GM18520 (cell line): ENCODE measurements at regions not wholly inside any gene's neighbourhood (a gene's known extent, or its start where the extent isn't known, plus 50 kb on each side); places are given as distances from the start of the nearest gene placed in this dataset.
"Not testable (repeated sequence)": the region's sequence is repeated elsewhere in the genome, so short reads cannot be mapped to it uniquely, and the experiment has no call there.

ENCODE experiments used
- ATAC-seq: cut with Tn5 transposase; IDR thresholded peaks from one replicate; pipeline ENCODE4 v1.9.1; 2021; ENCODE audit not compliant: unreplicated experiment

DNA sequence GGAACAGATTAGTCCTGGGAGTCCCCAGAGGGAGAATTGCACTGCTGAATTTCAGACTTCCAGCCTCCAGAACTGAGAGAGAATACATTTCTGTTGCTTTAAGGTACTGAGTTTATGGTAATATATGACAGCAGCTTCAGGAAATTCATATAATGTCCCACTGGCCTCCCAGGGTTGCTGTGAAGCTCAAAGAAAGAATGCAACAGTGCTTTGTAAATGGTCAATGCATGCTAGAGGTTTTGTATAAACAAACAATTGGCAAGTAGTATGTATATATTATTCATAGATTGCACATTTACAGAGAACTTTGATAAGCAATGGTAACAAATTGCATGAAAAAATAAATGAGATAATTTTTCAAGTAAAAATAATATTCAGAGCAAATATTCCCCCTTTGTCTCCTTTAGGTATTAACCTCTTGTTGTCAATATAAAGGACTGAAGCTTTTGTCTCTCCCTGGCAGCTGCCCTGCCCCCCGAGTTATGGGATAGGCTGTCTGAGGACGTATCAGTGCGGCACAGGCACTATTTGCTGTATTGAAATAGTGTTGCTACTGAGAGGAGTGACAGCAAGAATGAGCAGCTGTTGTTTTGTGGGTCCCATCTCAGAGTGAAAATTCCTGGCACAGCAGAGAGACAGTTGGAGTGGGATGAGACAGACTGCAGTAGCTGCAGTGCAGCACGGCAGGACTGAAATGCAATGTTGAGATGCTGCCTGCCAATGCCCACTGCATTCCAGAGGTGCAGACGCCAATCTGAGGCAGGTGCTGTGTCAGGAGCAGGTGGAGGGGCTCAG, 194.2 kb upstream of the GLRA1 start:
- no peak for ATAC-seq

DNA sequence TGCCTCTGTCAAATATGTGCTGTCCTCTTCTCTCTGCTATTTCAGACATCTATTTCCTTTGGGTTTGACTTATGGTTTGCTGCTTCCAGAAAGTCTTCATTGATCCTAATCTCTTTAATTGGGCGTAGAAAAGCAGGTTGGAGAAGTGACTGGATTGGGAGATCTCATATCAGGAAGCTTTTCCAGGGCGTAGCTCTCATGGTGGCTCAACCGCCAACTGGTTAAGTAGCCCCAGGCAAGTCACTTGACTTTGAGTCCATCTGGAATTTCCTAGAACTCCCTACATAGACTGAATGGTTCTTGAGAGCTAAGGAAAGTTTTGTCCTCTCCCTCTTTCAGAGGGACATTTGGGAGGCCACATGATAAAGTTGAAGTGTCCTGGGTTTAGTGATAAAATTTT, 192.3 kb upstream of the GLRA1 start:
- ATAC-seq: no peak

DNA sequence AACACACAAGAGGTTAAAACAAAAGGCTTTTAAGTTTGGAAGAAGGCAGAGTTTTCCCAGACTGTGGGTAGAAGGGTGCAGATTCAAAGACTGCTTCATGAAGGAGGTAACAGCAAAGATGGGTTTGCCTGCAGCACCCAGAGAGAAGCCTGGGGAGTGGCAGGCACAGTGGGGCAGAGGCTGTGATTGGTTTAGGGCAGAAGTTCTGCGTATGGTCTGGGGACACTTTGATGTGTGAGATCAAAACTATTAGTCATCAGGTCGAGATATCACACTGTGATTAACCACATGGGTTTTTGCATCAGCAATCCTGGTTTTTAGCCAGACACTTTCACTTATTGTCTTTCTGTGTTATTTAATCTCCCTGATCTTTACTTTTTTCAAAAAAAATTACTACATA, 188.8 kb upstream of the GLRA1 start:
- peak; percentile 60 for ATAC-seq

DNA sequence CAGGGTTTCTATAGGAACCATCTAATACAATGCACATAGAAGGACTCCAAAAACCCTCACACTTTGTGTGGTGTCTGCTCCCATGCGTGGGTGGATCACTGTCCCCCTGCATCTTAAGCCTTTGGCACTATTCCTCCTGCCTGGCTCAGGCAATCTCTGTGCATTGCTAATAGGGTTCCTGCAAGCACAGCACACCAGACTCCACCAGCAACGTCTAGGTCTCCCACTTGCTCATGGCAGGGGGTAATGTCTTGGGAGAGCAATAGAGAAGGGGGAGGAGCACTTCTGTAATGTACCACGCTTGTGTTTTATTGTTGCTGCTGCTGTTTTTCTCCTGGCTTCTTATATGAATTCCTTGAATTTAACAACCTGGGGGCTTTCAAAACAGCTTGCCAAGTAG, 182.6 kb upstream of the GLRA1 start:
- ATAC-seq: no peak

DNA sequence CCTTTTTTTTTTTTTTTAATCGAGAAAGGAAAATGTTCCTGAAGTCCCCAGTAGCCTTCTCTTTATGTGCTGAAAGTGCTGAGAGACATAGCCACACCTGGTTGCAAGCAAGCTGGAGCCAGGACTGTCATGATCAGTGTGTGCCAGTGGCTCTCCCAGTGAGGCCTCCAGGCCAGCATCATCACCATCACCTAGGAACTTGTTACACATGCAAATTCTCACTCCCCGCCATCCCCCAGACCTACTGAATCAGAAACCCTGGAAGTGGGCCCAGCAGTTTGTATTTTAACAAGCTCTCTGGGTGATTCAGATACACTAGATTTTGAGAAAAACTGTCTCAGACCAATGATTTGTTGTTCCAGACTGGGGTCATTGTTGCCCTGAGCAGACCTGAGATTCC, 181.9 kb upstream of the GLRA1 start:
- no peak for ATAC-seq

DNA sequence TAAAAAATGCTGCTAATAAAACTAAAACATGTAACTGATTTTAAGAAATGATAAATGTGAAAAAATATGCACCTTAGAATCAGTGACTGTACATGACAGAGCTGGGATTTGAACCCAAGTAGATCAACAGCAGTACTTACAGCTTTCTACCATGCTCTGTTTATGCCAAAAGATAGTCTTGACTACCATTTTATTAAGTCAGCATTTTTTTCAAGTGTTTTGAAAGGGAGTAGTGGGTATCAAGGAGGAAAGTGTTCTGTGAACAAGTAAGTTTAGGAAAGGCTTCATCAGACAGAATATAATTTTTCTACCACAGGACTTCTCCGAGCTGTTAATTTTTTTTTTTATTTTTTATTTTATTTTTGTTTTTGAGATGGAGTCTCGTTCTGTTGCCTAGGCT, 180.4 kb upstream of the GLRA1 start:
- no peak for ATAC-seq

DNA sequence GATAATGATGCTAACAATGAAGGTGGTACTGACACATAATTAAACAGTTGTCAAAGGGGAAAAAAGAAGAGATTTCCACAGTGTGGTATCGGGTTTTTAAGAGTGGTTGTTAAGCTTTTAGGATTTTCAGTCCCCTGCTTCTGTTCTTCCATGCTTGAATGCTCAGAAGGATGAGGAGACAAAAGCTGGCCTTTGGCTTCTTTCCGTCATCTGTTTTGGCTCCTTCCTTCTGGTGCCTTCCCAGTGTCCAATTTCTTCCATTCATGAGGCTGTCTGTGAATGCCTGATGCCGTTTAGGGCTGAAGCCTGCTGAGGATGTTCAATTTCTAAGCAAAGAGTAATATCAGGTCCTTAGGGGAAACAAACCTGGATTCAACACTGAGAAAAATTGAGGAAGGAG, 179.6 kb upstream of the GLRA1 start:
- no peak for ATAC-seq

DNA sequence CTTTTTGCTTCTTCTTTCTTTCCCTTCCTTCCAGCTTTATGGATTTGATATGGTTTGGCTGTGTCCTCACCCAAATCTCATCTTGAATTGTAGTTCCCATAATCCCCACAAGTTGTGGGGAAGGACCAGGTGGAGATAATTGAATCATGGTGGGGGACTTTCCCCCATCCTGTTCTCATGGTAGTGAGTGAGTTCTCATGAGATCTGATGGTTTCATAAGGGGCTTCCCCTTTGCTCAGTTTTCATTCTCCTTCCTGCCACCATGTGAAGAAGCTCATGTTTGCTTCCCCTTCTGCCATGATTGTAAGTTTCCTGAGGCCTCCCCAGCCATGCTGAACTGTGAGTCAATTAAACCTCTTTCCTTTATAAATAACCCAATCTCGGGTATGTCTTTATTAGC, 178.3 kb upstream of the GLRA1 start:
- not testable (repeated sequence) for ATAC-seq

DNA sequence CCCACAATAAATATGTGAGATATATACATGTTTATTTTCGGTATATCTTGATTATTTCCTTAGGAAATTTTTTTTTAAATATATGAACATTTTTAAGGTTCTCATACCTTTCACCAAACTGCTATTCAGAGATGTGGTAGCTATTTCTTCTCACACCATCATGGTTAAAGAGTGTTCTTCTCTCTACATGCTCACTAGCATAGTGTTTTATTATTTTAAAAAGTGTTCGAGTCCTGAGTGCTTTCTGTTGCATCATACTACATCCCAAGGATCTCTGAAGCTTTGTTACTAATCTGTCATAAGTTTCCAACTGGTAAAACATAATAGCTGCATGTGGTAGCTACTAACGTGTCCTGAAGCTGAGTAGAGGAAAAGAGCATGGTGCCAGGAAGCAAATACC, 177.4 kb upstream of the GLRA1 start:
- no peak for ATAC-seq

DNA sequence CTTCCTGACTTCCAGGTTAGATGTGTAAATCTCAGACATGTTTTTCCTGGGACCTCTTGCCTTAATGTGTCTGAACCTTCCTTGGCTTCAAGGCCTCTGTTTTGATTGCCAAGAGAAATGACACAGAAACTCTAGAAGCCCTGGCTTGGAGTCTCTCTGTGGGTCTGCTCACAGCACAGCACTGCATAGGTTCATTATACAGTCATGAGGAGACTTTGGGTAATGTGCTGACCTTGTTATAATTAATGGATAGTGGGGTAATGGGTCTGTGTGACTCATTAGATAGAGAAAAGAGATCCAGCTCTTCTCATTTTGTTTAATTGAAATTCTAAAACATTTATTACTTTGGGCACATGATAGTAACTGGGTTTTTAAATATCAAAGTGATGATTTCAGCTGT, 175.8 kb upstream of the GLRA1 start:
- ATAC-seq: no peak

DNA sequence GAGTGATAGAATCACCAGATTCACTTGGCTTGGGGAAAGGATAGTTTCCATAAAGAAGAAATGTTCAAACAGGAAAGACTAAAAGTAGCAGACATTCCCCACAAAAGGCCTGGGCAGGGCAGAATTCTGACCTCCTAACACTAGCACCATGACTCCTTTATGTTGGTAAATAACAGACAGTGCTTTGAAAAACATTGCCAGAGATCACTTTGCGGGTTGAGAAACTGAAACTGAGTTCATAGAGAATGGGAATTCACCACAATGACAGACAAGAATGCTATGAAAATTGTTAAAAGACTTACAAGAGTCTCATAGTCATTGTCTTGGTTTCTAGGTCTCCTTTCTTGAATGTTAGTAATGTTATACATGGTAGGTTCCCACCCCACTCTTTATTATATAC, 172.5 kb upstream of the GLRA1 start:
- no peak for ATAC-seq

DNA sequence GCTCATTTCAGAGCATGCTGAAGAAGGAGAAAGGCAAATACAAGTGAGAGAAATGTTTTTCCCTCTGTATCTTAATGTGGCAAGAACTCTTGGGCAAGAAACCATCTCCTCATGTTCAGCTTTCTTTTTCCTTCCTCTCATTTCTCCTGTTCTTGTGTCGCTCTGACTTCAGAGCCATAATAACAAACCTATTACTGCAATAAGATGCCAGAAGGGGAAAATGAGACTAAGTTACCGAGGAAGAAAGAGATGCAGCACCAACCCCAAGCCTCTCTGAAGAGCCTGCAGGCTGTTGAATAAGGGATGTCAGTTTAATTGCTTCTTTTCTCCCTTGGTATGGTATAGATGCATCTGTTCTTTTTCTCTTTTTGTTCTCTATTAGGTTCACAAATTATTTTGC, 170.1 kb upstream of the GLRA1 start:
- ATAC-seq: no peak

DNA sequence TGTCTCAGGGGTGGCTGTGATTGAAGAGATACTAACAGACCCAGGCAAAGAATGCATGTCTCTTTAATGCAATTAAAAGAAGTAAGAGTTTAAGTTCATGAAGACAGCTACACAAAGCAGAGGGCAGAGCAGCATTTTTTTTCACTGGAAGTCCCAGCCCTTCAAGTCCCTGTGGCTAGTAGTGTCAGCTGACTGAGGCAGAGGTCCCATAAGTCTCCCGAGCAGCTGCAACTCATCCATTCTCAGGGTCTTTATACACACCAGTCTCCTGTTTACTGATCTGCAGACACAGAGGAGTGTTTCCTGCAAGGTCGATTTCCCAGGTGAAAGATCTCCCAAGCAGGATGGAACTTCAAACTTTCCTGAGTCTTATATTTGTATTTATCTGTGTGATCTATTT, 169.4 kb upstream of the GLRA1 start:
- no peak for ATAC-seq

DNA sequence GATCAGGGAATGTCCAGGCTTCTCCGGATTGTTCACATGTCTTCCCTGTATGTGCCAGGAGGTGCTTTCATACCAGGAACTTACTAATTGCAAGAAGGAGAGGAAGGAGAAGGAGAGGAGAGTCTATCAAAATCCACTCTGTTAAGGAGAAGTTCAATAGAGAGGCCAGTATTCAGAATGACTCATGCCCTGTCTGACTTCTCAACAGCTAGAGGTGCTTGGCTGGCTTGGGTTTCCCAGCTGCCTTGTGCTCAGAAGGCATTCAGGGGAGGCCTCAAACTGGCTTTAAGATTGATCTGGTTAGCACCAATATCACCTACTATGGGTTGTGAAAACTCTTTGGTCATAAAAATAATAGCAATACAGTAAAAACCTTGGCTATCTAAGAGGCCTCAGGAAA, 167.9 kb upstream of the GLRA1 start:
- ATAC-seq: no peak

DNA sequence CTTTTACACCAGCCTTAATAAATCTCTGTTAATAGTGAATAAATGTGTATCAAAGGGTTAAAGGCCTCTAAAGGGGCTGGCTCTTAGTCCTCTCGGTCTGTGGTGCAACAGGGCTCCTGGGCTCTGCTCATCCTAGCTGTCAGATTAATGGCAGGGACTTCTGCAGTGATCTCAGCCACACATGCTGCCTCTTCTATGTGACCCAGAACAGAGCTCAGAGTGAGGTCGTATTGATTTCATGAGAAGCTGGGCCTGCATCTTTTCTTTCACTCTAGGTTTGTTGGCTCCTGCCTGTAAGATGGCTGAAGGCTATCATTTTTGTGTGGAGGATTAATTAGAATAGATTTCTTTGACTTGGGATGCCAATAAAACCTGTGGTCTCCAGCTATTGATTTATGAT, 165.0 kb upstream of the GLRA1 start:
- no peak for ATAC-seq

DNA sequence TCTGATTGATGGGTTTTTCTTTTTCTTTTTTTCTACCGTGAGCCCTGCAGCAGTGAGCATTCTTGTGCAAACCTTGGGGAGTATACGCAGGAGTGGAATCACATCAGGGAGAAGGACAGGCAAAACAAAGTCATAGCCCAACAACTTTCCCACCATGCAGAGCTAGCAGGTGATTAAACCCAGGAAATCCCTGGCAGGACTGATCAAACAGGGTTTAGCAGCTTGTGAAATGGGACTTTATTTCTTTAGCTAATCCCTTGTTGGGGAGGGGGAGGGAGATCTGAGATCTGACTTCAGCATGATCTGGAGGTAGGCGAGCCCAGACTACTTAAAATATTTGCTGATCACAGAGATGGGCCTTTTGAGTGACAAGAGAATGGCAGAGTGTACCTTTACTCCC, 162.0 kb upstream of the GLRA1 start:
- no peak for ATAC-seq

DNA sequence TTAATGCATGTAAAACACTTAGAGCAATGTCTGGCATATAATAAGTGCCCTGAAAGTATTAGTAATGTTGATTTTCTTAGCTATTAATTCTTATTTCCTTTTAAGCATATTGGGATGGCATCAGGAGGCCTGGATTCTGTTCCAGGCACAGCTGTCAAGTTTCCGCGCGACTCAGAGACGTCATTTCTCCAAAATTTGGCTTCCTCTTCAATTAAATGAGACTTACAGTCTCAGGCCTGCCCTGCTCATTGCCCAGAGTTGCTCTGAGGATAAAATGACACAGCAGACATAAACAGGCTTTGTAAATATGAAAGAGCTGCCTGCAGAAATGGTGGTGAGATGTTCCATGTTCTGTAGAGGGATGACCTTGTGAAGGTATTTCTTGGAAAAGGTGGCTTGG, 159.8 kb upstream of the GLRA1 start:
- no peak for ATAC-seq

DNA sequence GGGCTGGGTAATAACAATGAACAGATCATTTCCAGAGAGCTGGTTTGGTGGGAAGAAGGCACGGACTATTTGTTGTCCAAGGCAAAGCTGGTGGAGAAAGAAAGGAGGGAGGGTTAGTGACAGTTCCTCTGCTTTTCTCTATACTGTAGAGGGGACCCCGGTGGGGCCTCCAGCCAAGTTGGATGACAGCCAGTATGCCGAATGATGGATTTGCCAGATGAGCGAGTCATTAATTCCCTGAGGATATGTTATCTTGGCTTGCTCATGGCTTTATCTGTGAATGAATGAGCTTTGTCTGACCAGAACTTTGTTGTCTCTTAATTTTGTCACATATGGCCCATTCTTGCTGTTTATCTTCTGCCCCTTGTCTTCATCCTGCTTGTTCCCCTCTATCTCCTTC, 158.6 kb upstream of the GLRA1 start:
- ATAC-seq: no peak

DNA sequence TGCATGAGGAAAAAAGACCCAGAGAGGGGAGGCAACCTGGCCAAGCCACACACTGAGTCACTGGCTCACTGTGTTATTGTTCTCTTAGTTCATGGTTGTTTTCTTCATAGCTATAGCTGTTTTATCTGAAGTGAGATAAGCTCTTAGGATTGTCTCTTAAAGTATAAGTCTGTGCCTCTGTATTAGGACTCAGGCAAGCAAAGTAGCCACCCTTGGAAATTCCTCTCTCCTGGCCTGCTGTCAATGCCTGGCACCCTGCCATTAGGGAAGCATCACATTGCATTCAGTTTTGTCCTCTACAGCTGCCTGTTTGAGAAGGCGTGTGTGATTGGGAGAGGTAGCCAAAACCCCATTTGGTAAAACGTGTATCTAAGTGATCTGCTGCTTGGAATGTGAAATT, 147.4 kb upstream of the GLRA1 start:
- ATAC-seq: no peak

DNA sequence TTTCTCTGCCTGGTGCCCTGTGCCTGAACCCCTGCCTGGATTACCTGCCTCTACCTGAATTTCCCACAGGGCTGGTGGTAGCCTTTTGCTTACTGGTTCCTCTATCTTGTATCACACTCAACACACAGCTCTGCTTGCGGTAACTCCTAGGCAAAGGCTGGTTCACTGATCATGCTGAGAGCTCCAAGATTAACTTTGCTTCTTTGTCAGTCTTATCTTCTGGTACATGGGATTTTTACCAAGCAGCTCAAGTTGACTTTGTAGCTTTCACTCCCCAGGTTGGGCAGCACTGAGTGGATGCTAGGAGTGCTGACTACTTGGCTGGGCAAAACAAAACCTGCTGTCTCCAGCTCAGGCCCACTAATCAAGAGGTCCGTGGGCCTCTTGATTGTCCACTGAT, 145.9 kb upstream of the GLRA1 start:
- ATAC-seq: no peak

DNA sequence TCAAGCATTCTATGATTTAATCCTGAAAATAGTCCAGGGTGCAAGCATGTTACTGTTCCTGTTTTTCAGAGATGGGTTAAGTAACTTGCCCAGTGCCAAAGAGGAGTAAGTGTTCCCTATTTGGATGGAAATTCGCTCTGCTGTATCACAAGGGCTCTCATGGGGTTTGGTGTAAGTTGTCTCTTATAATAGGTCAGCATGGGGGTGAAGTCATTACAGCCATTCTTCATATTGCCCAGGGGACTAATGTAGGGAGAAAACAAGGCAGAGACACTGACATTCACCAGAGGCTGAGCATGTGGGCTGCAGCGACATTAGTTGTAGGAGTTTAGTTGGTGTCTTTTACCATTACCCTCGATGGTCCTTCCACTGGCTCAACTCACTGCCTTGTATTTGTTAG, 142.1 kb upstream of the GLRA1 start:
- ATAC-seq: no peak

DNA sequence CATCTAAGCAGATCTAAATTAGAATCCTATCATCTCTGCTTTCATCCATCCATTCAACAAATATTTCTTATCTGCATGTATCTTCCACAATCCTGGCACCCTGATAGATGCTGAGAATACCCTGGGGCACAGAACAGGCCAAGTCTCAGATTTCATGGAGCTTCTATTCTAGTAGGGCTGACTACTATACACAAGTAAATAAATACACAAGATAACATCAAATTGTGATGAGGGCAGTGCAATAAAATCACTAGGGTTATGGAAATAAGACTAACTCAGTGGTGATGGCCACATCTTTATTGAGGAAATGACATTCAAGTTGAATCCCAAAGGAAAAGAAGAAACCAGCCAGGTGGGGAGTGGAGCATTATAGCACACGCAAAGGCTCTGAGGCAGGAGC, 138.4 kb upstream of the GLRA1 start:
- no peak for ATAC-seq

DNA sequence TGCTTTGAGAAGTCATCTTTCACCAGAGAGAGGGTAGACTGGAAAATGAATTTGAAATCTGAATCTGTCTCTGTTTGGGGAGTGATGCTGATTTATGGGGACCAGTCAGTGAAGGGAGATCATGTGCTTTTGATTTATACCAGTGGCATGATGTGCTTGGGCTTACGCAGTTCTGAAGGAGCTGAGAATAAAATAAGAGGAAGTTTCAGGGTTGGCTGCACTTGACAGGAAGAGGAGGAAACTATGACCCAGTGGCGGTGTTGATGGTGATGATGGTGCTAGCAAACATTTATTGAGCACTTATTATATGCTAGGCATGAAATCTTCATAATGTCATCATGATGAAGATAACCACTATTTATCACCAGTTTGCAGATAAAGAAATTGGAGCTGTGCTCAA, 136.4 kb upstream of the GLRA1 start:
- ATAC-seq: no peak
